SK-N-SH (cell line): ENCODE measurements at regions not wholly inside any gene's neighbourhood (a gene's known extent, or its start where the extent isn't known, plus 50 kb on each side); places are given as distances from the start of the nearest gene placed in this dataset.

Experiments
- CTCF ChIA-PET: fragments of 300-600, 350-600 bp; formaldehyde crosslinking; extraction: SDS; loops from one replicate; lab custom pipeline; 2021; lab: Yijun Ruan, JAX
- POLR2A ChIA-PET: fragments of 350-600 bp; sonication (Branson Sonifier 250); formaldehyde crosslinking; extraction: SDS; loops from one replicate; lab custom pipeline; 2020; ENCODE audit warnings: antibody characterized with exemption, inconsistent platforms; lab: Yijun Ruan, JAX
- DNase-seq: peaks from one replicate; pipeline ENCODE4 v3.0.0; 2012
- H2AFZ ChIP-seq: fragments of 200-600 bp; sonication (generic); 2 replicates; pipeline ENCODE4 v1.8.1; 2016; ENCODE audit warnings: antibody characterized with exemption, mild to moderate bottlenecking, low read depth
- H3F3A ChIP-seq: fragments of 200-600 bp; sonication (generic); replicated peaks from 2 replicates; pipeline ENCODE3; 2016; ENCODE audit warnings: antibody characterized with exemption, mild to moderate bottlenecking; ENCODE audit not compliant: insufficient read depth
- H3K27ac ChIP-seq, 2 experiments: fragments of 200-500 bp in 1 of 2; fragments of 200-600 bp in 1 of 2; sonication (Bioruptor generic) in 1 of 2; sonication (generic), shearing (Covaris generic) in 1 of 2; 2 replicates each; pipeline versions ENCODE4 v1.5.1 to v1.6.1; 2014 to 2016; ENCODE audit warnings: low read depth in 2 of 2, inconsistent platforms in 1 of 2, low read length in 1 of 2, mild to moderate bottlenecking in 1 of 2, mixed read lengths in 1 of 2
- H3K27me3 ChIP-seq: fragments of 200-600 bp; sonication (generic), shearing (Covaris generic); 2 replicates; pipeline ENCODE4 v1.6.1; 2016; ENCODE audit warnings: mixed run types; ENCODE audit not compliant: insufficient read depth
- H3K36me3 ChIP-seq, 2 experiments: fragments of 200-500 bp in 1 of 2; fragments of 200-600 bp in 1 of 2; sonication (Bioruptor generic) in 1 of 2; sonication (generic) in 1 of 2; replicated peaks in 1 of 2; 2 replicates each; pipeline versions ENCODE3 to v1.5.1; 2014 to 2016; ENCODE audit warnings: low read length in 1 of 2, mild to moderate bottlenecking in 1 of 2; ENCODE audit not compliant: insufficient read depth in 2 of 2, control insufficient read depth in 1 of 2
- H3K4me1 ChIP-seq, 2 experiments: fragments of 200-500 bp in 1 of 2; fragments of 200-600 bp in 1 of 2; sonication (Bioruptor generic) in 1 of 2; sonication (generic), shearing (Covaris generic) in 1 of 2; 2 replicates each; pipeline versions ENCODE4 v1.5.1 to v1.6.1; 2014 to 2016; ENCODE audit warnings: low read depth in 1 of 2, low read length in 1 of 2, mixed run types in 1 of 2; ENCODE audit not compliant: insufficient read depth in 2 of 2, control insufficient read depth in 1 of 2
- H3K4me2 ChIP-seq: fragments of 200-600 bp; sonication (generic), shearing (Covaris generic); 2 replicates; pipeline ENCODE4 v1.6.1; 2017; ENCODE audit warnings: mixed run types
- H3K4me3 ChIP-seq, 2 experiments: fragments of 200-500 bp in 1 of 2; fragments of 200-600 bp in 1 of 2; sonication (Bioruptor generic) in 1 of 2; sonication (generic), shearing (Covaris generic) in 1 of 2; 2 replicates each; pipeline versions ENCODE4 v1.5.1 to v1.8.1; 2014 to 2016; ENCODE audit warnings: low read depth in 2 of 2, inconsistent platforms in 1 of 2, low read length in 1 of 2, mild to moderate bottlenecking in 1 of 2, mixed read lengths in 1 of 2, moderate library complexity in 1 of 2
- H3K79me2 ChIP-seq: fragments of 200-600 bp; sonication (generic); 2 replicates; pipeline ENCODE4 v1.8.1; 2017; ENCODE audit warnings: mild to moderate bottlenecking; ENCODE audit not compliant: insufficient read depth
- H3K9ac ChIP-seq: fragments of 200-600 bp; sonication (generic); 2 replicates; pipeline ENCODE4 v1.6.1; 2017; ENCODE audit warnings: mixed run types
- H3K9me2 ChIP-seq: fragments of 200-600 bp; sonication (generic); 2 replicates; pipeline ENCODE4 v1.6.1; 2017; ENCODE audit warnings: mixed run types
- H3K9me3 ChIP-seq: fragments of 200-600 bp; sonication (generic); 2 replicates; pipeline ENCODE4 v1.6.1; 2017; ENCODE audit warnings: mixed run types, mild to moderate bottlenecking, moderate library complexity
- H4K20me1 ChIP-seq: fragments of 200-600 bp; sonication (generic); 2 replicates; pipeline ENCODE4 v1.6.1; 2017; ENCODE audit warnings: mild to moderate bottlenecking, mixed run types; ENCODE audit not compliant: insufficient read depth
- CHD2 ChIP-seq: fragments of 150-350 bp; IDR thresholded peaks from 2 replicates; pipeline ENCODE4 v1.6.1; 2018; ENCODE audit warnings: low read length; ENCODE audit not compliant: partially characterized antibody
- ELF1 ChIP-seq: IDR thresholded peaks from 2 replicates; pipeline ENCODE4 v1.4.0; 2012
- EP300 ChIP-seq, 2 experiments: IDR thresholded peaks; 2 replicates each; pipeline versions ENCODE4 v1.4.0 to v1.6.1; 2012; ENCODE audit warnings: borderline replicate concordance in 1 of 2, low read depth in 1 of 2, low read length in 1 of 2
- EZH2phosphoT487 ChIP-seq: fragments of 200-600 bp; sonication (generic); IDR thresholded peaks from 2 replicates; pipeline ENCODE4 v1.6.1; 2017; ENCODE audit warnings: low read depth, mixed run types, mild to moderate bottlenecking, antibody characterized with exemption, moderate library complexity, borderline replicate concordance
- FOSL2 ChIP-seq: IDR thresholded peaks from 2 replicates; pipeline ENCODE4 v1.4.0; 2012; ENCODE audit warnings: low read depth, mild to moderate bottlenecking, moderate library complexity, borderline replicate concordance
- FOXJ3 ChIP-seq: sonication (generic); formaldehyde crosslinking; IDR thresholded peaks from 2 replicates; pipeline ENCODE4 v1.5.1; 2020; ENCODE audit warnings: mild to moderate bottlenecking, missing genetic modification reagents
- FOXM1 ChIP-seq: IDR thresholded peaks from 2 replicates; pipeline ENCODE4 v1.4.0; 2012; ENCODE audit warnings: low read depth, mild to moderate bottlenecking
- GABPA ChIP-seq: IDR thresholded peaks from 2 replicates; pipeline ENCODE4 v1.4.0; 2012; ENCODE audit warnings: low read depth, mild to moderate bottlenecking
- GATA2 ChIP-seq: sonication (generic); formaldehyde crosslinking; IDR thresholded peaks from 2 replicates; pipeline ENCODE4 v1.5.0; 2020; ENCODE audit warnings: mild to moderate bottlenecking, missing genetic modification reagents
- JUND ChIP-seq: IDR thresholded peaks from 2 replicates; pipeline ENCODE4 v1.4.0; 2012
- MEF2A ChIP-seq: IDR thresholded peaks from 2 replicates; pipeline ENCODE4 v1.4.0; 2012; ENCODE audit warnings: low read depth, borderline replicate concordance
- MXI1 ChIP-seq: IDR thresholded peaks from 2 replicates; pipeline ENCODE4 v1.6.1; 2012; ENCODE audit warnings: mild to moderate bottlenecking, low read depth, low read length, improper control_type of control experiment
- NFIC ChIP-seq: IDR thresholded peaks from 2 replicates; pipeline ENCODE4 v1.4.0; 2012; ENCODE audit warnings: borderline replicate concordance
- NRF1 ChIP-seq: IDR thresholded peaks from 2 replicates; pipeline ENCODE4 v1.6.1; 2012; ENCODE audit warnings: low read depth, mild to moderate bottlenecking, low read length
- POLR2AphosphoS5 ChIP-seq: IDR thresholded peaks from 2 replicates; pipeline ENCODE4 v1.6.1; 2012; ENCODE audit warnings: low read depth, low read length
- RAD21 ChIP-seq: IDR thresholded peaks from 2 replicates; pipeline ENCODE4 v1.6.1; 2012; ENCODE audit warnings: mild to moderate bottlenecking, low read length
- RCOR1 ChIP-seq: fragments of 150-350 bp; IDR thresholded peaks from 2 replicates; pipeline ENCODE4 v1.6.1; 2017; ENCODE audit warnings: antibody characterized with exemption, low read length
- RFX5 ChIP-seq: IDR thresholded peaks from 2 replicates; pipeline ENCODE4 v1.6.1; 2012; ENCODE audit warnings: mild to moderate bottlenecking, improper control_type of control experiment, low read length
- RXRA ChIP-seq: IDR thresholded peaks from 2 replicates; pipeline ENCODE4 v1.4.0; 2012; ENCODE audit warnings: low read depth, mild to moderate bottlenecking, borderline replicate concordance
- SMC3 ChIP-seq: IDR thresholded peaks from 2 replicates; pipeline ENCODE4 v1.6.1; 2012; ENCODE audit warnings: low read depth, low read length, improper control_type of control experiment
- TAF1 ChIP-seq: IDR thresholded peaks from 2 replicates; pipeline ENCODE4 v1.6.1; 2012; ENCODE audit warnings: low read depth, mild to moderate bottlenecking, low read length, moderate library complexity, borderline replicate concordance
- TCF12 ChIP-seq: IDR thresholded peaks from 2 replicates; pipeline ENCODE4 v1.4.0; 2012
- TEAD4 ChIP-seq: IDR thresholded peaks from 2 replicates; pipeline ENCODE4 v1.4.0; 2012; ENCODE audit warnings: mild to moderate bottlenecking, borderline replicate concordance; ENCODE audit not compliant: insufficient read depth
- YY1 ChIP-seq: IDR thresholded peaks from 2 replicates; pipeline ENCODE4 v1.4.0; 2012; ENCODE audit warnings: low read depth, mild to moderate bottlenecking
- WGBS: methylation state at CpG from one replicate; pipeline ENCODE4 v1.1.6; 2017; ENCODE audit warnings: low lambda C conversion rate; 5-methylcytosine and 5-hydroxymethylcytosine counted together
- TF ChIP-seq, protein P1 (sequence below): IDR thresholded peaks from 2 replicates; pipeline ENCODE4 v1.4.0; 2012; ENCODE audit warnings: low read depth
- TF ChIP-seq, protein P2 (sequence below): IDR thresholded peaks from 2 replicates; pipeline ENCODE4 v1.6.1; 2012; ENCODE audit warnings: mild to moderate bottlenecking, low read depth, low read length, moderate library complexity
- TF ChIP-seq, protein P3 (sequence below): fragments of 150-350 bp; IDR thresholded peaks from 2 replicates; pipeline ENCODE4 v1.6.1; 2017; ENCODE audit warnings: antibody characterized with exemption, low read length, low read depth, borderline replicate concordance
- TF ChIP-seq, protein P4 (sequence below): IDR thresholded peaks from 2 replicates; pipeline ENCODE4 v1.4.0; 2012; ENCODE audit warnings: low read depth, borderline replicate concordance
- TF ChIP-seq, protein P5 (sequence below): IDR thresholded peaks from 2 replicates; pipeline ENCODE4 v1.4.0; 2012; ENCODE audit warnings: low read depth, borderline replicate concordance

DNA sequence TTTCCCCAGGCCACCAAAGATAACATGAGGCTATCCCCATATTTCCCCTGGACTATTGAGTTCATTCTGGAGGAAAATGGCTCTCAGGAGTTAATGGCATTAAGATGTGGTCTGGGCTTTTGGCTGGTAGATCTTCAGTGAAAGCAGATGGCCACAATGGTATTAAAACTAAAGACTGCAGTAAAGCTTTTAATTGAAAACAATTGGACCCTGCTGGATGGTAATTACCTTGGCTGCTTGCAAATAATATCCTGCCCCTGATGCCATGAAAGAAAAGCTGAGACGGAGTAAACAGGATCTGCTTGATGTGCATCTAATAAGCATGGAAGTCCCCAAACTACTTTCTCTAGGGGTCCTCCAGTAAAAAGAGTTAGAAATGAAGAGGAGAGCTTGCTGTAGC, 255.8 kb downstream of the QKI start:
- no peaks in the 10 kb centered on the region for H3K36me3 ChIP-seq
- no peak overlapping the region for H2AFZ ChIP-seq
- no peaks in the 10 kb centered on the region for H3K79me2 ChIP-seq
- TF ChIP-seq FOXM1: no peak
- TF ChIP-seq, protein P1, sequence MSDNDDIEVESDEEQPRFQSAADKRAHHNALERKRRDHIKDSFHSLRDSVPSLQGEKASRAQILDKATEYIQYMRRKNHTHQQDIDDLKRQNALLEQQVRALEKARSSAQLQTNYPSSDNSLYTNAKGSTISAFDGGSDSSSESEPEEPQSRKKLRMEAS: no peak
- no peak for TF ChIP-seq YY1
- no peak for TF ChIP-seq GABPA
- TF ChIP-seq RCOR1: peak; percentile 76
- TF ChIP-seq CHD2: peak; percentile 25
- no peak for TF ChIP-seq EZH2phosphoT487
- peak in 1 of 2 experiments; percentile 85; a peak in 2 of 4 replicates for TF ChIP-seq EP300 (IDR thresholded peaks at IDR 0.05; ENCODE audit: borderline replicate concordance in 1 of 2, low read depth in 1 of 2, low read length in 1 of 2)
- TF ChIP-seq, protein P2, sequence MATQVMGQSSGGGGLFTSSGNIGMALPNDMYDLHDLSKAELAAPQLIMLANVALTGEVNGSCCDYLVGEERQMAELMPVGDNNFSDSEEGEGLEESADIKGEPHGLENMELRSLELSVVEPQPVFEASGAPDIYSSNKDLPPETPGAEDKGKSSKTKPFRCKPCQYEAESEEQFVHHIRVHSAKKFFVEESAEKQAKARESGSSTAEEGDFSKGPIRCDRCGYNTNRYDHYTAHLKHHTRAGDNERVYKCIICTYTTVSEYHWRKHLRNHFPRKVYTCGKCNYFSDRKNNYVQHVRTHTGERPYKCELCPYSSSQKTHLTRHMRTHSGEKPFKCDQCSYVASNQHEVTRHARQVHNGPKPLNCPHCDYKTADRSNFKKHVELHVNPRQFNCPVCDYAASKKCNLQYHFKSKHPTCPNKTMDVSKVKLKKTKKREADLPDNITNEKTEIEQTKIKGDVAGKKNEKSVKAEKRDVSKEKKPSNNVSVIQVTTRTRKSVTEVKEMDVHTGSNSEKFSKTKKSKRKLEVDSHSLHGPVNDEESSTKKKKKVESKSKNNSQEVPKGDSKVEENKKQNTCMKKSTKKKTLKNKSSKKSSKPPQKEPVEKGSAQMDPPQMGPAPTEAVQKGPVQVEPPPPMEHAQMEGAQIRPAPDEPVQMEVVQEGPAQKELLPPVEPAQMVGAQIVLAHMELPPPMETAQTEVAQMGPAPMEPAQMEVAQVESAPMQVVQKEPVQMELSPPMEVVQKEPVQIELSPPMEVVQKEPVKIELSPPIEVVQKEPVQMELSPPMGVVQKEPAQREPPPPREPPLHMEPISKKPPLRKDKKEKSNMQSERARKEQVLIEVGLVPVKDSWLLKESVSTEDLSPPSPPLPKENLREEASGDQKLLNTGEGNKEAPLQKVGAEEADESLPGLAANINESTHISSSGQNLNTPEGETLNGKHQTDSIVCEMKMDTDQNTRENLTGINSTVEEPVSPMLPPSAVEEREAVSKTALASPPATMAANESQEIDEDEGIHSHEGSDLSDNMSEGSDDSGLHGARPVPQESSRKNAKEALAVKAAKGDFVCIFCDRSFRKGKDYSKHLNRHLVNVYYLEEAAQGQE: no peak
- 0 out of 2 replicates have a peak, but pooled peaks have one; percentile 16 for TF ChIP-seq MXI1
- TF ChIP-seq TAF1: no peak
- TF ChIP-seq RFX5: 0 out of 2 replicates have a peak, but pooled peaks have one; percentile 28
- TF ChIP-seq MEF2A: no peak
- TF ChIP-seq ELF1: no peak
- 0 out of 2 replicates have a peak, but pooled peaks have one; percentile 25 for TF ChIP-seq GATA2
- no peak for TF ChIP-seq FOXJ3 (CRISPR knock-in tag)
- no peak for TF ChIP-seq NFIC
- no peak for TF ChIP-seq TEAD4
- TF ChIP-seq FOSL2: no peak
- TF ChIP-seq RXRA: no peak
- TF ChIP-seq, protein P3, sequence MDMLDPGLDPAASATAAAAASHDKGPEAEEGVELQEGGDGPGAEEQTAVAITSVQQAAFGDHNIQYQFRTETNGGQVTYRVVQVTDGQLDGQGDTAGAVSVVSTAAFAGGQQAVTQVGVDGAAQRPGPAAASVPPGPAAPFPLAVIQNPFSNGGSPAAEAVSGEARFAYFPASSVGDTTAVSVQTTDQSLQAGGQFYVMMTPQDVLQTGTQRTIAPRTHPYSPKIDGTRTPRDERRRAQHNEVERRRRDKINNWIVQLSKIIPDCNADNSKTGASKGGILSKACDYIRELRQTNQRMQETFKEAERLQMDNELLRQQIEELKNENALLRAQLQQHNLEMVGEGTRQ: no peak
- no peak for TF ChIP-seq SMC3
- TF ChIP-seq, protein P4, sequence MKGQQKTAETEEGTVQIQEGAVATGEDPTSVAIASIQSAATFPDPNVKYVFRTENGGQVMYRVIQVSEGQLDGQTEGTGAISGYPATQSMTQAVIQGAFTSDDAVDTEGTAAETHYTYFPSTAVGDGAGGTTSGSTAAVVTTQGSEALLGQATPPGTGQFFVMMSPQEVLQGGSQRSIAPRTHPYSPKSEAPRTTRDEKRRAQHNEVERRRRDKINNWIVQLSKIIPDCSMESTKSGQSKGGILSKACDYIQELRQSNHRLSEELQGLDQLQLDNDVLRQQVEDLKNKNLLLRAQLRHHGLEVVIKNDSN: no peak
- TF ChIP-seq RAD21: 0 out of 2 replicates have a peak, but pooled peaks have one; percentile 24
- TF ChIP-seq, protein P5, sequence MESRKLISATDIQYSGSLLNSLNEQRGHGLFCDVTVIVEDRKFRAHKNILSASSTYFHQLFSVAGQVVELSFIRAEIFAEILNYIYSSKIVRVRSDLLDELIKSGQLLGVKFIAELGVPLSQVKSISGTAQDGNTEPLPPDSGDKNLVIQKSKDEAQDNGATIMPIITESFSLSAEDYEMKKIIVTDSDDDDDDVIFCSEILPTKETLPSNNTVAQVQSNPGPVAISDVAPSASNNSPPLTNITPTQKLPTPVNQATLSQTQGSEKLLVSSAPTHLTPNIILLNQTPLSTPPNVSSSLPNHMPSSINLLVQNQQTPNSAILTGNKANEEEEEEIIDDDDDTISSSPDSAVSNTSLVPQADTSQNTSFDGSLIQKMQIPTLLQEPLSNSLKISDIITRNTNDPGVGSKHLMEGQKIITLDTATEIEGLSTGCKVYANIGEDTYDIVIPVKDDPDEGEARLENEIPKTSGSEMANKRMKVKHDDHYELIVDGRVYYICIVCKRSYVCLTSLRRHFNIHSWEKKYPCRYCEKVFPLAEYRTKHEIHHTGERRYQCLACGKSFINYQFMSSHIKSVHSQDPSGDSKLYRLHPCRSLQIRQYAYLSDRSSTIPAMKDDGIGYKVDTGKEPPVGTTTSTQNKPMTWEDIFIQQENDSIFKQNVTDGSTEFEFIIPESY: no peak
- TF ChIP-seq JUND: no peak
- no peak for TF ChIP-seq TCF12
- no peak for TF ChIP-seq NRF1
- TF ChIP-seq POLR2AphosphoS5: no peak
- H3K9me2 ChIP-seq: no peaks in the 10 kb centered on the region
- H3F3A ChIP-seq: no peaks in the 10 kb centered on the region
- peaks cover 0 to 12% of the 10 kb centered on the region in 2 experiments; a peak in 3 of 4 replicates for H3K4me1 ChIP-seq
- H3K9me3 ChIP-seq: no peaks in the 10 kb centered on the region
- POLR2A ChIA-PET: no interaction called here
- H3K27ac ChIP-seq: peak overlapping the region in 1 of 2 experiments; percentile 56; a peak in 1 of 4 replicates
- no peaks in the 10 kb centered on the region for H3K27me3 ChIP-seq
- CTCF ChIA-PET: interaction anchor here (0.6 to 1.3 kb wide), 3 partner anchors 10 to 201 kb away, joined by 3 to 5 read pairs (median 4); no protein-coding TSS in a partner anchor
- 25% methylated on average over 1 of the region's 1 CpG for WGBS
- DNase-seq: peak; percentile 79
- H3K9ac ChIP-seq: no peak overlapping the region
- H3K4me2 ChIP-seq: no peak overlapping the region
- H4K20me1 ChIP-seq: no peaks in the 10 kb centered on the region
- no peak overlapping the region for H3K4me3 ChIP-seq
